Inflammatory macrophage (primary cell): ENCODE measurements at regions not wholly inside any gene's neighbourhood (a gene's known extent, or its start where the extent isn't known, plus 50 kb on each side); places are given as distances from the start of the nearest gene placed in this dataset.
"Not testable (repeated sequence)": the region's sequence is repeated elsewhere in the genome, so short reads cannot be mapped to it uniquely, and the experiment has no call there.

Experiments used
- DNase-seq, 2 donors: peaks; one replicate each; pipeline ENCODE4 v3.0.0-alpha.2; 2020 to 2022

- DNase-seq: not testable (repeated sequence)
These were observed 1547.2 kb downstream of the RPIA start for GRCh38 chr2:90238505-90239230.

- DNase-seq: not testable (repeated sequence)
These were observed 1548.3 kb downstream of the RPIA start for GRCh38 chr2:90239769-90240168.

DNA sequence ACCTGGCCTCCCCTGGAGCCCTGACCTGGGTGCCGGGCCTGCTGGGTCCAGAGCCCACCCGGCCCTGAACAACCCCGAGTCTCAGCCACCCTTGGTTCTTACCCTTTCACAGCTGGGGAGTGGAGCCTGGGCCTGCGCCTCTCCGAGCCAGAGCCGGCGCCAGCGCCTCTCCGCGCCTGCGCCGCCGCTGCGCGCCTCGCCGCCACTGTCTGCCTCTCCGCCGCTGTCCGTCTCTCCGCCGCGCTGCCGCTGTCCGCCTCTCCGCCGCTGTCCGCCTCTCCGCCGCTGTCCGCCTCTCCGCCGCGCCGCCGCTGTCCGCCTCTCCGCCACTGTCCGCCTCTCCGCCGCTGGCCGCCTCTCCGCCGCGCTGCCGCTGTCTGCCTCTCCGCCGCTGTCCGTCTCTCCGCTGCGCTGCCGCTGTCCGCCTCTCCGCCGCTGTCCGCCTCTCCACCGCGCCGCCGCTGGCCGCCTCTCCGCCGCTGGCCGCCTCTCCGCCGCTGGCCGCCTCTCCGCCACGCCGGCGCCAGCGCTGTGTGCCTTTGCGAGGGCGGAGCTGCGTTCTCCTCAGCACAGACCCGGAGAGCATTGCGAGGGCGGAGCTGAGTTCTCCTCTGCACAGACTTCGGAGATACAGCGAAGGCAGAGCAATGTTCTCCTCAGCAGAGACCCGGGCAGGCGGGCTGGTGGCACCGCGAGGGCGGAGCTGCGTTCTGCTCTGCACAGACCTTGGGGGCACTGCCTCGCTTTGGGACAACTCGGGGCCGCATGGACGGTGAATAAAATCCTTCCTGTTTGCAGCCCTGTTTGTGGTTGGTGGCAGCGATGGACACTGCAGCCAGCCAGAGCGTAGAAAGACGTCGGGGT, 1553.7 kb downstream of the RPIA start:
- not testable (repeated sequence) for DNase-seq

DNA sequence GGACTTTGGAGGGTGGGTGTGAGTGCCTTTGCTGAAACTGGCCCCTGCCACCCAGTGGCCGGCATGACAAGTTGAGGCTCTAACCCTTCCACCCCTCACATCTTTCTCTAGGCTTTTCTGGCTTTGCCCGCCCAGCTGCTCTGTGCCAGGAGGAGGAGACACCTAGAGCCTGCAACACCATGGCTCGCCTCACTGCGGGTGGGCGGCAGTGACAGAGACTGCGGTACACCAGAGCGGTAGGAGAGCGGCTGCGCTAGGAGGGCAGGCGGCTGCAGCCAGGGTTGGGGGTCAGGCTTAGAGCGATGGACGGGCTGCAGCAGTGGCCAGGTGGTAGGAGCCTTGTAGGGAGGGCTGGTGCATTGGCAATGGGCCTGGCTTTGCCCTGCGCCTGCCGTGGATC, 1556.9 kb downstream of the RPIA start:
- DNase-seq: not testable (repeated sequence)

DNA sequence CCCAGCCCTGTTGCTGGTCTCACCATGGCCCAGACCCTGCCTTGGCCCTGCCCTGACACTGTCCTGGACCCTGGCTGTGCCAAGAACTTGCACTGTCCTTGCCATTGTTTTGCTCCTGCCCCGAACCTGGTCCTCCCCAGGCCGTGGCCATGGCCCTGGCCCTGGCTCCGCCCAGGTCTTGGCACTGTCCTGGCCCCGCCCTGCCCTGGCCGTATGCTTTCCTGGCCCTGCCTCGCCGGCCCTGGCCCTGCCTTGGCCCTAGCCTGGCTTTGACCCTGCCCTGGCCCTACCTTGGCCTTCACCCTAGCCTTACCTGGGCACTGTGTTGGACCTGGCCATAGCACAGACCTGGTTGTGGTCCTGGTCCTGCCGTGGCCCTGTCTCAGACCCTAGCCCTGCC, 1558.9 kb downstream of the RPIA start:
- DNase-seq: not testable (repeated sequence)

- DNase-seq: not testable (repeated sequence)
These were observed 1560.1 kb downstream of the RPIA start for GRCh38 chr2:90251576-90251975.

DNA sequence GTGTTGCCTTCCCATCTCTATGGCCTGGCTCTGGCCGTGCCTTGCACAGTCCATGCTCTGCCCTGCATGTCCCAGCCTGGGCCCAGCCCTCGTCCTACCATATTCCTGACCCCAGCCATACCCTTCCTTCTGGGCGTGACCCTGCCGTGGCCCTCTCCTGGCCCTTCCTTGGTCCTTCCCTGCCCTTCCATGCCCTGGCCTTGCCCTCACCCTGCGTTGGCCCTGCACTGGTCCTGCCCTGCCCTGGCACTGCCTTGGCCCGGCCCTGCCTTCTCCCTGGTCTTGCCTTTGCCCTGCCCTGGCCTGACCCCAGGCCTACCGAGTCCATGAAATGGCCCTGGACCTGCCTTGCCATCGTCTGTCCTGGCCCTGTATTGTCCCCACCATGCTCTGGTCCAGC, 1561.8 kb downstream of the RPIA start:
- not testable (repeated sequence) for DNase-seq

DNA sequence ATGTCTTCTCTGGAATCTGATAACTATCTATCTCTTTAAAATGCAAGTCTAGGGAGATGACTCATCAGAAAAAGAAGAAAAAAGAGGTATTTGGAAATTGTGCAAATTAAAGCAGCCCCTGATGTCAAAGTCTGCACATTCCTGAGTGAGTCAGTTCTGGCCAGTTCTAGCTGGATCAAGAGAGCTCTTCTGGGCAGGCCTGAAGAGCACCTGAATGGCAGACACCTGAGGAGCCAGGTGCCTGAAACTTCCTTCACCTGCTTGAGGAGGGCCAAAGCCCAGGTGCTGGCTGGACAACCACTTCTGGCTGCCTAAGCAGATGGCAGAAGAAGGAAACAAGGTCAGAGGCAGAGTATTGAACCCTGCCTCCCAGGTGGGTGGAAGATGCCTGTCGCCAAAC, 1575.4 kb downstream of the RPIA start:
- DNase-seq: not testable (repeated sequence)

- not testable (repeated sequence) for DNase-seq
These were observed 1596.3 kb downstream of the RPIA start for GRCh38 chr2:90287751-90288150.

DNA sequence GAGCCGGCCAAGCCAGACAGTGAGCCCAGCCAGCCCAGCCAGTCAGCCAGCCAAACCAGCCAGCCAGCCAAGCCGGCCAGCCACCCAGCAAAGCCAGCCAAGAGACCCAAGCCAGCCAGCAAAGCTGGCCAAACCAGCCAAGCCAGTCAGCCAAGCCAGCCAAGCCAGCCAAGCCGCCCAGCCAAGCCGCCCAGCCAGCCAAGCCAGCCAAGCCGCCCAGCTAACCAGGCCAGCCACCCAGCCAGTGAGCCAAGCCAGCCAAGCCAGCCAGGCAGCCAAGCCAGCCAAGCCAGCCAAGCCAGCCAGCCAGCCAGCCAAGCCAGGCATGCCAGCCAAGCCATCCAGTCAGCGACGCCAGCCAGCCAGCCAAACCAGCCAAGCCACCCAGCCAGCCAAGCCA, 1596.9 kb downstream of the RPIA start:
- not testable (repeated sequence) for DNase-seq

DNA sequence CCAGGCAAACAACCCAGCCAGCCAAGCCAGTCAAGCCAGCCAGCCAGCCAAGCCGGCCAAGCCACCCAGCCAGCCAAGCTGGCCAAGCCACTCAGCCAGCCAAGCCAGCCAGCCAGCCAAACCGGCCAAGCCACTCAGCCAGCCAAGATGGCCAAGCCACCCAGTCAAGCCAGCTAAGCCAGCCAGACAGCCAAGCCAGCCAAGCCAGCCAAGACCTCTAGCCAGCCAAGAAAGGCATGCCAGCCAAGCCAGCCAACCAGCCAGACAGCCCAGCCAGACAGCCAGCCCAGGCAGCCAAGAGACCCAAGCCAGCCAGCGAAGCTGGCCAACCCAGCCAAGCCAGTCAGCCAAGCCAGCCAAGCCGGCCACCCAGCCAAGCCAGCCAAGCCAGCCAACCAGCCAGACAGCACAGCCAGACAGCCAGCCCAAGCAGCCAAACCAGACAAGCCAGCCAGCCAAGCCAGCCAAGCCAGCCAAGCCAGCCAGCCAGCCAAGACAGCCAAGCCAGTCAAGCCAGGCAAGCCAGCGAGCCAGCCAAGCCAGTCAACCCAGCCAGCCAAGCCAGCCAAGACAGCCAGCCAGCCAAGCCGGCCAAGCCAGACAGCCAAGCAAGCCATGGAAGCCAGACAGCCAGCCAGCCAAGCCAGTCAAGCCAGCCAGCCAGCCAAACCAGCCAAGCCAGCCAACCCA, 1598.0 kb downstream of the RPIA start:
- DNase-seq: not testable (repeated sequence)

DNA sequence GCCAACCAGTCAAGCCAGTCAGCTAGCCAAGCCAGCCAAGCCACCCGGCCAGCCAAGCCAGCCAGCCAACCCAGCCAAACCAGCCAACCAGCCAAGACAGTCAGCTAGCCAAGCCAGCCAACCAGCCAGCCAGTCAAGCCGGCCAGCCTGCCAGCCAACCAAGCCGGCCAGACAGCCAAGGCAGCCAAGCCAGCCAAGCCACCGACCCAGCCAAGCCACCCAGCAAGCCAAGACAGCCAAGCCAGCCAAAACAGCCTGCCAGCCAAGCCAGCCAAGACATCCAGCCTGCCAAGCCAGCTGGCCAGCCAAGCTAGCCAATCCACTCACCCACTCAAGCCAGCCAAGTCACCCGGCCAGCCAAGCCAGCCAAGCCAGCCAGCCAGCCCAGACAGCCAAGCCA, 1599.2 kb downstream of the RPIA start:
- not testable (repeated sequence) for DNase-seq

- peak in 1 of 2 donors; percentile 0 for DNase-seq
These were observed 1599.9 kb downstream of the RPIA start for GRCh38 chr2:90291168-90291883.

DNA sequence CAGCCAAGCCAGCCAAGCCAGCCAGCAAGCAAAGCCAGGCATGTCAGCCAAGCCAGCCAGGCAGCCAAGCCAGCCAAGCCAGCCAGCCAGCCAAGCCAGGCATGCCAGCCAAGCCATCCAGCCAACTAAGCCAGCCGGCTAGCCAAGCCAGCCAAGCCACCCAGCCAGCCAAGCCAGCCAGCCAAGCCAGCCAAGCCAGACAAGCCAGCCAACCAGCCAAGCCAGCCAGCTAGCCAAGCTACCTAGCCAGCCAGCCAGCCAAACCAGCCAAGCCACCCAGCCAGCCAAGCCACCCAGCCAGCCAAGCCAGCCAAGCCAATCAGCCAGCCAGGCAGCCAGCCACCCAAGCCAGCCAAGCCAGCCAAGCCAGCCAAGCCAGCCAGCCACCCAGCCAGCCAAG, 1600.5 kb downstream of the RPIA start:
- not testable (repeated sequence) for DNase-seq

GRCh38 chr2:90292451-90292850, 1601.0 kb downstream of the RPIA start:
- DNase-seq: not testable (repeated sequence)

DNA sequence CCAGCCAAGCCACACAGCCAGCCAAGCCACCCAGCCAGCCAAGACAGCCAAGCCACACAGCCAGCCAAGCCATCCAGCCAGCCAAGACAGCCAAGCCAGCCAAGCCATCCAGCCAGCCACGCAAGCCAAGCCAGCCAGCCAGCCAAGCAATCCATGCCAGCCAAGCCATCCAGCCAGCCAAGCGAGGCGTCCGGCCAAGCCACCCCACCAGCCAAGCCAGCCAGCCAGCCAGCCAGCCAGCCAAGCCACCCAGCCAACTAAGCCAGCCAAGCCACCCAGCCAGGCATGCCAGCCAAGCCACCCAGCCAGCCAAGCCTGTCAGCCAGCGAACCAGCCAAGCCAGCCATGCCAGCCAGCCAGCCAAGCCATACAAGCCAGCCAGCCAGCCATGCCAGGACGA, 1601.8 kb downstream of the RPIA start:
- not testable (repeated sequence) for DNase-seq

DNA sequence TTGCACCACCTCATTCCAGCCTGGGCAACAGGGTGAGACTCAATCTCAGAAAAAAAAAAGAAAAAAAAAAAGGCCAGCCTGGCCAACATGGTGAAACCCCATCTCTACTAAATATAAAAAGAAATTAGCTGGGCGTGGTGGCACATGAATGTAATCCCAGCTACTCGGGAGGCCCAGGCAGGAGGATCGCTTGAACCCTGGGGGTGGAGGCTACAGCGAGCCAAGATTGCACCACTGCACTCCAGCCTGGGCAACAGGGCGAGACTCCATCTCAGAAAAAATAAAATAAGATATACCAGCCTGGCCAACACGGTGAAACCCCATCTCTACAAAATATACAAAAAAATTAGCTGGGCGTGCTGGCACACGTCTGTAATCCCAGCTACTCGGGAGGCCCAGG, 1602.3 kb downstream of the RPIA start:
- DNase-seq: not testable (repeated sequence)

- DNase-seq: not testable (repeated sequence)
These were observed 1603.7 kb downstream of the RPIA start for GRCh38 chr2:90295036-90295750.

DNA sequence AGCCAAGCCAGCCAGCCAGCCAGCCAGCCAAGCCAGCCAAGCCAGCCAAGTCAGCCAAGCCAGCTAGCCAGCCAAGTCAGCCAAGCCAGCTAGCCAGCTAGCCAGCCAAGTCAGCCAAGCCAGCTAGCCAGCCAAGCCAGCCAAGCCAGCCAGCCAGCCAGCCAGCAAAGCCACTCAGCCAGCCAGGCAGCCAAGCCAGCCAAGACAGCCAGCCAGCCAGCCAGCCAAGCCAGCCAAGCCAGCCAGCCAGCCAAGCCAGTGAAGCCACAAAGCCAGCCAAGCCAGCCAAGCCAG, 1605.0 kb downstream of the RPIA start:
- DNase-seq: not testable (repeated sequence)

DNA sequence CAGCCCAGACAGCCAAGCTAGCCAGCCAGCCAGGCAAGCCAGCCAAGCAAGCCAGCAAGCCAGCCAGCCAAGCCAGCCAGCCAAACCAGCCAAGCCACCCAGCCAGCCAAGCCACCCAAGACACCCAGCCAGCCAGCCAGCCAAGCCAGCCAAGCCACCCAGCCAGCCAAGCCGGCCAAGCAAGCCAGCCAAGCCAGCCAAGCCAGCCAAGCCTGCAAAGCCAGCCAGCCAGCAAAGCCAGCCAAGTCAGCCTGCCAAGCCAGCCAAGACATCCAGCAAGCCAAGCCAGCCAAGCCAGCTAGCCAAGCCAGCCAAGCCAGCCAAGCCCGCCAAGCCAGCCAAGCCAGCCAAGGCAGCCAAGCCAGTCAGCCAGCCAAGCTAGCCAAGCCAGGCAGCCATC, 1606.2 kb downstream of the RPIA start:
- not testable (repeated sequence) for DNase-seq

DNA sequence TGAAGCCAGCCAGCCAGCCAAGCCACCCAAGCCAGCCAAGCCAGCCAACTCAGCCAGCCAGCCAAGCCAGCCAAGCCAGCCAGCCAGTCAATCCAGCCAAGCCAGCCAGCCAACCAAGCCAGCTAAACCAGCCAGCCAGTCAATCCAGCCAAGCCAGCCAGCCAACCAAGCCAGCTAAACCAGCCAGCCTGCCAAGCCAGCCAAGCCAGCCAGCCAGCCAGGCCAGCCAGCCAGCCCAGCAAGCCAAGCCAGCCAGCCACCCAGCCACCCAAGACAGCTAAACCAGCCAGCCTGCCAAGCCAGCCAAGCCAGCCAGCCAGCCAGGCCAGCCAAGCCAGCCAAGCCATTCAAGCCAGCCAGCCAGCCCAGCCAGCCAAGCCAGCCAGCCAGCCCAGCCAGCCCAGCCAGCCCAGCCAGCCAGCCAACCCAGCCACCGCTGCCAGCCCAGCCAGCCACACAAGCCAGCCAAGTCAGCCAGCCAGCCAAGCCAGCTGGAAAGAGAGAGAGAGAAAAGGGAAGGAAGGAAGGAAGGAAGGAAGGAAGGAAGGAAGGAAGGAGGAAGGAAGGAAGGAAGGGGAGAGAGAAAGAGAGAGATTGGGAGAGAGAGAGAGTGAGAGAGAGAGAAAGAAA, 1606.8 kb downstream of the RPIA start:
- DNase-seq: not testable (repeated sequence)
